Loucy (cell line): ENCODE measurements at regions not wholly inside any gene's neighbourhood (a gene's known extent, or its start where the extent isn't known, plus 50 kb on each side); places are given as distances from the start of the nearest gene placed in this dataset.

Experiments used
- CTCF ChIP-seq: fragments of 200-600 bp; sonication (generic); conservative IDR thresholded peaks from 2 replicates; pipeline ENCODE4 v1.5.1; 2014; ENCODE audit warnings: mild to moderate bottlenecking, antibody characterized with exemption, low read length
- EZH2phosphoT487 ChIP-seq: fragments of 200-600 bp; IDR thresholded peaks from 2 replicates; pipeline ENCODE4 v1.6.1; 2018; ENCODE audit warnings: antibody characterized with exemption, mild to moderate bottlenecking, moderate library complexity, borderline replicate concordance

- TF ChIP-seq CTCF (no peak), EZH2phosphoT487 (no peak)
Measured at GRCh38 chr13:67474115-67474514, 244.0 kb upstream of the PCDH9 start.
